ENCODE measurements at regions not wholly inside any gene's neighbourhood (a gene's known extent, or its start where the extent isn't known, plus 50 kb on each side); places are given as distances from the start of the nearest gene placed in this dataset.

DNA sequence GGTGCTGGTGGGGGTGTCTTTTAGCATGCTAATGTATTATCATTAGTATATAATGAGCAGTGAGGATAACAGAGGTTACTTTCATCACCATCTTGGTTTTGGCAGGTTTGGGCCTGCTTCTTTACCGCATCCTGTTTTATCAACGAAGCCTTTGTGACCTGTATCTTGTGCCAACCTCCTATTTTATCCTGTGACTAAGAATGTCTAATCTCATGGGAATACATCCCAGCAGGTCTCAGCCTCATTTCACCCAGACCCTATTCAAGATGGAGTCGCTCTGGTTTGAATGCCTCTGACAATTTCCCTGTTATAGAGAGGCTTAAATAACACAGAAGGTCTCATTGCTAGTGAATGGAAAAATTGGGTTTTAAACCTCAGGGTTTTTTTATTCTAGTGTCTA lies 300.8 kb upstream of the PROX1 start:
- Histone ChIP-seq H3K9me2 (ENCODE audit: insufficient read depth, low read length) (no peaks in the 10 kb centered on the region), H3K27ac (ENCODE audit: low read length) (no peak overlapping the region), H3K9ac (ENCODE audit: low read length) (no peak overlapping the region), H3K4me2 (ENCODE audit: low read length) (no peak overlapping the region), H3K79me2 (replicated peaks; ENCODE audit: insufficient read depth, low read length) (no peaks in the 10 kb centered on the region), H3K9me3 (ENCODE audit: low read length) (no peaks in the 10 kb centered on the region), H3K36me3 (ENCODE audit: insufficient read depth, low read length) (no peaks in the 10 kb centered on the region), H3F3A (ENCODE audit: insufficient read depth, low read length, poor library complexity, severe bottlenecking) (no peaks in the 10 kb centered on the region), H3K4me3 (ENCODE audit: low read length) (no peak overlapping the region), H4K20me1 (ENCODE audit: insufficient read depth) (no peaks in the 10 kb centered on the region), H3K27me3 (ENCODE audit: insufficient read depth, low read depth, low read length) (no peaks in the 10 kb centered on the region), H2AFZ (ENCODE audit: low read depth, low read length) (no peak overlapping the region)
- TF ChIP-seq SMC3 (conservative IDR thresholded peaks at IDR 0.05; ENCODE audit: poor library complexity) (no peak), MXI1 (conservative IDR thresholded peaks at IDR 0.05; ENCODE audit: poor library complexity, severe bottlenecking) (no peak), EP300 (conservative IDR thresholded peaks at IDR 0.05; ENCODE audit: poor library complexity, severe bottlenecking) (no peak), RAD21 (conservative IDR thresholded peaks at IDR 0.05) (no peak), EZH2 (IDR thresholded peaks at IDR 0.05; ENCODE audit: borderline replicate concordance, insufficient read depth, low read length, poor library complexity, severe bottlenecking) (no peak), TAF1 (IDR thresholded peaks at IDR 0.05; ENCODE audit: low read depth) (no peak), POLR2AphosphoS5 (IDR thresholded peaks at IDR 0.05) (no peak)
- TF ChIP-seq, protein P1, sequence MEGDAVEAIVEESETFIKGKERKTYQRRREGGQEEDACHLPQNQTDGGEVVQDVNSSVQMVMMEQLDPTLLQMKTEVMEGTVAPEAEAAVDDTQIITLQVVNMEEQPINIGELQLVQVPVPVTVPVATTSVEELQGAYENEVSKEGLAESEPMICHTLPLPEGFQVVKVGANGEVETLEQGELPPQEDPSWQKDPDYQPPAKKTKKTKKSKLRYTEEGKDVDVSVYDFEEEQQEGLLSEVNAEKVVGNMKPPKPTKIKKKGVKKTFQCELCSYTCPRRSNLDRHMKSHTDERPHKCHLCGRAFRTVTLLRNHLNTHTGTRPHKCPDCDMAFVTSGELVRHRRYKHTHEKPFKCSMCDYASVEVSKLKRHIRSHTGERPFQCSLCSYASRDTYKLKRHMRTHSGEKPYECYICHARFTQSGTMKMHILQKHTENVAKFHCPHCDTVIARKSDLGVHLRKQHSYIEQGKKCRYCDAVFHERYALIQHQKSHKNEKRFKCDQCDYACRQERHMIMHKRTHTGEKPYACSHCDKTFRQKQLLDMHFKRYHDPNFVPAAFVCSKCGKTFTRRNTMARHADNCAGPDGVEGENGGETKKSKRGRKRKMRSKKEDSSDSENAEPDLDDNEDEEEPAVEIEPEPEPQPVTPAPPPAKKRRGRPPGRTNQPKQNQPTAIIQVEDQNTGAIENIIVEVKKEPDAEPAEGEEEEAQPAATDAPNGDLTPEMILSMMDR (IDR thresholded peaks at IDR 0.05; ENCODE audit: poor library complexity, severe bottlenecking), result no peak
- TF ChIP-seq, protein P2, sequence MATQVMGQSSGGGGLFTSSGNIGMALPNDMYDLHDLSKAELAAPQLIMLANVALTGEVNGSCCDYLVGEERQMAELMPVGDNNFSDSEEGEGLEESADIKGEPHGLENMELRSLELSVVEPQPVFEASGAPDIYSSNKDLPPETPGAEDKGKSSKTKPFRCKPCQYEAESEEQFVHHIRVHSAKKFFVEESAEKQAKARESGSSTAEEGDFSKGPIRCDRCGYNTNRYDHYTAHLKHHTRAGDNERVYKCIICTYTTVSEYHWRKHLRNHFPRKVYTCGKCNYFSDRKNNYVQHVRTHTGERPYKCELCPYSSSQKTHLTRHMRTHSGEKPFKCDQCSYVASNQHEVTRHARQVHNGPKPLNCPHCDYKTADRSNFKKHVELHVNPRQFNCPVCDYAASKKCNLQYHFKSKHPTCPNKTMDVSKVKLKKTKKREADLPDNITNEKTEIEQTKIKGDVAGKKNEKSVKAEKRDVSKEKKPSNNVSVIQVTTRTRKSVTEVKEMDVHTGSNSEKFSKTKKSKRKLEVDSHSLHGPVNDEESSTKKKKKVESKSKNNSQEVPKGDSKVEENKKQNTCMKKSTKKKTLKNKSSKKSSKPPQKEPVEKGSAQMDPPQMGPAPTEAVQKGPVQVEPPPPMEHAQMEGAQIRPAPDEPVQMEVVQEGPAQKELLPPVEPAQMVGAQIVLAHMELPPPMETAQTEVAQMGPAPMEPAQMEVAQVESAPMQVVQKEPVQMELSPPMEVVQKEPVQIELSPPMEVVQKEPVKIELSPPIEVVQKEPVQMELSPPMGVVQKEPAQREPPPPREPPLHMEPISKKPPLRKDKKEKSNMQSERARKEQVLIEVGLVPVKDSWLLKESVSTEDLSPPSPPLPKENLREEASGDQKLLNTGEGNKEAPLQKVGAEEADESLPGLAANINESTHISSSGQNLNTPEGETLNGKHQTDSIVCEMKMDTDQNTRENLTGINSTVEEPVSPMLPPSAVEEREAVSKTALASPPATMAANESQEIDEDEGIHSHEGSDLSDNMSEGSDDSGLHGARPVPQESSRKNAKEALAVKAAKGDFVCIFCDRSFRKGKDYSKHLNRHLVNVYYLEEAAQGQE (IDR thresholded peaks at IDR 0.05; ENCODE audit: borderline replicate concordance), result no peak

DNA sequence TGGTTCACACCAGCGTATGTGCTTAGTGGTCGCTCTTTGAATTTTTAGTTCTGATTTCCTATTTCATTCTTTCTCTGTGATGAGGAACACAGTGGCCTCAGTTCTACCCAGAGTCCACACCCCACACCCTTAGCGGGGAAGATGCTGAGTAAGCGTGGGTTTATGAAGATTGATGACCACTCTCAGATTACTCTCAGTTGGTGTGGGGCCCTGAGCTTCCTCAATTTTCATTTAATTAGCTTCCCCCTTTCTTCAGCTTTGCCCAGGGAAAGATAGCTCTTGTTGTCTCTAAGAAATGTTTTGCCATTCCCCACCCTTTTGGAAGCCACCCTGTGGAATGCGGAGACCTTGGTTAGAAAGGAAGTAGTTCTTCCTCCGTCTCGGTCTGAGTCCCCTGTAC lies 299.9 kb upstream of the PROX1 start:
- H3K9me2 ChIP-seq (ENCODE audit: insufficient read depth, low read length), result no peaks in the 10 kb centered on the region
- H3K4me3 ChIP-seq (ENCODE audit: low read length), result no peak overlapping the region
- no peaks in the 10 kb centered on the region for H4K20me1 ChIP-seq (ENCODE audit: insufficient read depth)
- H3K9ac ChIP-seq (ENCODE audit: low read length), result no peak overlapping the region
- H3K27ac ChIP-seq (ENCODE audit: low read length), result no peak overlapping the region
- TF ChIP-seq RAD21 (conservative IDR thresholded peaks at IDR 0.05) (no peak), EZH2 (IDR thresholded peaks at IDR 0.05; ENCODE audit: borderline replicate concordance, insufficient read depth, low read length, poor library complexity, severe bottlenecking) (no peak), SMC3 (conservative IDR thresholded peaks at IDR 0.05; ENCODE audit: poor library complexity) (no peak), POLR2AphosphoS5 (IDR thresholded peaks at IDR 0.05) (no peak), MXI1 (conservative IDR thresholded peaks at IDR 0.05; ENCODE audit: poor library complexity, severe bottlenecking) (no peak), EP300 (conservative IDR thresholded peaks at IDR 0.05; ENCODE audit: poor library complexity, severe bottlenecking) (no peak), TAF1 (IDR thresholded peaks at IDR 0.05; ENCODE audit: low read depth) (no peak)
- TF ChIP-seq, protein P2 (IDR thresholded peaks at IDR 0.05; ENCODE audit: borderline replicate concordance), result no peak
- TF ChIP-seq, protein P1 (IDR thresholded peaks at IDR 0.05; ENCODE audit: poor library complexity, severe bottlenecking), result no peak
- no peaks in the 10 kb centered on the region for H3K36me3 ChIP-seq (ENCODE audit: insufficient read depth, low read length)
- no peaks in the 10 kb centered on the region for H3K27me3 ChIP-seq (ENCODE audit: insufficient read depth, low read depth, low read length)
- no peak overlapping the region for H2AFZ ChIP-seq (ENCODE audit: low read depth, low read length)
- no peaks in the 10 kb centered on the region for H3K9me3 ChIP-seq (ENCODE audit: low read length)
- H3K4me2 ChIP-seq (ENCODE audit: low read length), result no peak overlapping the region
- H3K79me2 ChIP-seq (replicated peaks; ENCODE audit: insufficient read depth, low read length), result no peaks in the 10 kb centered on the region
- H3F3A ChIP-seq (ENCODE audit: insufficient read depth, low read length, poor library complexity, severe bottlenecking), result no peaks in the 10 kb centered on the region
